GM23338 (cell line): ENCODE measurements at regions not wholly inside any gene's neighbourhood (a gene's known extent, or its start where the extent isn't known, plus 50 kb on each side); places are given as distances from the start of the nearest gene placed in this dataset.

ENCODE experiments used
- ATAC-seq: fragments of 200-7000 bp; cut with Tn5 transposase; 3 replicates; pipeline ENCODE4 v1.9.1; 2020
- DNase-seq: peaks from one replicate; pipeline ENCODE4 v3.0.0-alpha.2; 2015; ENCODE audit warnings: low spot score
- H2AFZ ChIP-seq: fragments of 200-600 bp; sonication (generic); 2 replicates; pipeline ENCODE4 v1.8.0; 2016; ENCODE audit warnings: antibody characterized with exemption, mild to moderate bottlenecking, moderate library complexity
- H3F3A ChIP-seq: fragments of 200-600 bp; sonication (generic); replicated peaks from 2 replicates; pipeline ENCODE4 v1.8.0; 2017; ENCODE audit warnings: antibody characterized with exemption, mixed run types, low read depth
- H3K27ac ChIP-seq: fragments of 200-600 bp; sonication (generic); 2 replicates; pipeline ENCODE4 v1.6.1; 2016; ENCODE audit warnings: low read depth
- H3K27me3 ChIP-seq: fragments of 200-600 bp; sonication (generic); 2 replicates; pipeline ENCODE4 v1.8.0; 2016; ENCODE audit warnings: mild to moderate bottlenecking, mixed run types, moderate library complexity; ENCODE audit not compliant: insufficient read depth
- H3K36me3 ChIP-seq: fragments of 200-600 bp; sonication (generic); 2 replicates; pipeline ENCODE4 v1.8.0; 2016; ENCODE audit warnings: mild to moderate bottlenecking; ENCODE audit not compliant: insufficient read depth
- H3K4me1 ChIP-seq: fragments of 200-600 bp; sonication (generic); 2 replicates; pipeline ENCODE4 v1.8.0; 2016; ENCODE audit warnings: mild to moderate bottlenecking, moderate library complexity; ENCODE audit not compliant: insufficient read depth
- H3K4me2 ChIP-seq: fragments of 200-600 bp; sonication (generic); 2 replicates; pipeline ENCODE4 v1.7.1; 2017; ENCODE audit warnings: mixed run types
- H3K4me3 ChIP-seq: fragments of 200-600 bp; sonication (generic); 2 replicates; pipeline ENCODE4 v1.6.1; 2016; ENCODE audit warnings: mixed run types
- H3K79me2 ChIP-seq: fragments of 200-600 bp; sonication (generic); replicated peaks from 2 replicates; pipeline ENCODE4 v1.8.0; 2017; ENCODE audit warnings: mild to moderate bottlenecking; ENCODE audit not compliant: insufficient read depth
- H3K9me2 ChIP-seq: fragments of 200-600 bp; sonication (generic); 2 replicates; pipeline ENCODE4 v1.8.0; 2017; ENCODE audit not compliant: insufficient read depth
- H4K20me1 ChIP-seq: fragments of 200-600 bp; sonication (generic); replicated peaks from 2 replicates; pipeline ENCODE4 v1.8.0; 2017; ENCODE audit warnings: mild to moderate bottlenecking; ENCODE audit not compliant: insufficient read depth
- H3K27ac Mint-ChIP-seq: 2 replicates; pipeline ENCODE4 v1.8.0; 2020; ENCODE audit warnings: inconsistent platforms, mild to moderate bottlenecking, moderate library complexity, mixed read lengths
- H3K27me3 Mint-ChIP-seq: 3 replicates; pipeline ENCODE4 v1.8.0; 2022; ENCODE audit warnings: low read depth, mild to moderate bottlenecking, moderate library complexity, mixed read lengths, inconsistent platforms; ENCODE audit not compliant: insufficient read depth, poor library complexity
- H3K36me3 Mint-ChIP-seq: 3 replicates; pipeline ENCODE4 v1.8.0; 2021; ENCODE audit warnings: low read depth, mild to moderate bottlenecking, inconsistent platforms, moderate library complexity, mixed read lengths
- H3K4me1 Mint-ChIP-seq: 3 replicates; pipeline ENCODE4 v1.8.0; 2020; ENCODE audit warnings: mild to moderate bottlenecking, inconsistent platforms, mixed read lengths
- H3K4me3 Mint-ChIP-seq: 3 replicates; pipeline ENCODE4 v1.8.0; 2021; ENCODE audit warnings: moderate library complexity, mild to moderate bottlenecking, inconsistent platforms, mixed read lengths
- H3K9me3 Mint-ChIP-seq: 3 replicates; pipeline ENCODE4 v1.8.0; 2020; ENCODE audit warnings: moderate library complexity, mild to moderate bottlenecking, inconsistent platforms, mixed read lengths
- CREB1 ChIP-seq: fragments of 250-450 bp; sonication (Bioruptor Pico); IDR thresholded peaks from 2 replicates; pipeline ENCODE4 v1.5.0; 2020; ENCODE audit warnings: low read depth, mild to moderate bottlenecking, moderate library complexity
- ETS1 ChIP-seq: IDR thresholded peaks from 2 replicates; pipeline ENCODE4 v1.6.1; 2016; ENCODE audit warnings: antibody characterized with exemption
- EZH2 ChIP-seq: fragments of 200-600 bp; sonication (generic); IDR thresholded peaks from one replicate; pipeline ENCODE4 v1.8.0; 2017; ENCODE audit warnings: antibody characterized with exemption, mild to moderate bottlenecking, low read depth; ENCODE audit not compliant: unreplicated experiment
- EZH2phosphoT487 ChIP-seq: fragments of 200-600 bp; sonication (generic); IDR thresholded peaks from one replicate; pipeline ENCODE4 v1.8.1; 2018; ENCODE audit warnings: antibody characterized with exemption; ENCODE audit not compliant: unreplicated experiment
- JUNB ChIP-seq: IDR thresholded peaks from one replicate; pipeline ENCODE4 v1.6.1; 2016; ENCODE audit warnings: antibody characterized with exemption; ENCODE audit not compliant: unreplicated experiment
- NANOG ChIP-seq: IDR thresholded peaks from 2 replicates; pipeline ENCODE4 v1.6.1; 2016; ENCODE audit warnings: antibody characterized with exemption, borderline replicate concordance
- POLR2AphosphoS5 ChIP-seq: IDR thresholded peaks from 2 replicates; pipeline ENCODE4 v1.6.1; 2016; ENCODE audit warnings: antibody characterized with exemption, low read depth
- REST ChIP-seq: IDR thresholded peaks from one replicate; pipeline ENCODE4 v1.6.1; 2018; ENCODE audit warnings: antibody characterized with exemption; ENCODE audit not compliant: unreplicated experiment
- STAT1 ChIP-seq: IDR thresholded peaks from one replicate; pipeline ENCODE4 v1.6.1; 2016; ENCODE audit warnings: antibody characterized with exemption; ENCODE audit not compliant: unreplicated experiment
- ZNF114 ChIP-seq: fragments of 250-450 bp; sonication (Bioruptor Pico); IDR thresholded peaks from 2 replicates; pipeline ENCODE4 v1.5.0; 2020; ENCODE audit warnings: mild to moderate bottlenecking, moderate library complexity
- ZNF331 ChIP-seq: fragments of 250-450 bp; sonication (Bioruptor Pico); IDR thresholded peaks from 2 replicates; pipeline ENCODE4 v1.5.0; 2020; ENCODE audit warnings: low read depth, mild to moderate bottlenecking, moderate library complexity

- no peak for TF ChIP-seq ETS1
- TF ChIP-seq STAT1 = no peak
- no peak for TF ChIP-seq EZH2phosphoT487
- no peak for TF ChIP-seq EZH2
- no peak for TF ChIP-seq JUNB
- TF ChIP-seq NANOG = no peak
- TF ChIP-seq ZNF331 (CRISPR knock-in tag) = no peak
- no peak for TF ChIP-seq ZNF114 (CRISPR knock-in tag)
- TF ChIP-seq POLR2AphosphoS5 = no peak
- no peak for TF ChIP-seq REST
Observed at GRCh38 chr13:47289567-47289966, 392.7 kb upstream of the HTR2A start (continued).

DNA sequence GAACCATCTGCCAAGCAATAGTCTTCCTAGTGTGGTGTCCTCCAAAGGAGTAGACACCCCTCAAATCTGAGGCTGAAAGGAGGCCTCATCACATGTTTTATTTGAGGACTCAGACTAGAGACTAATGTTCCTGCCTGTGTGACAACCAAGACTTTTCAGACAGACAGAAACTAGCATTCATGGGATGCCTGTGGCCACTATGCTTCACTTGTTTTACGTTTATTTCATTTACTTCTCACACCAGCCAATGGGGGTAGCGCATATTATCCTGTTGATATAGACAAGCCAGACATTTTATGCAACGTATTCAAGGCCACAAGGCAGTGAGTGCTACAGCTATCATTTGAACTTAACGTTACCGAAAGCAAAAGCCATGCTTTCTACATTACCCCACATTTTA is 391.7 kb upstream of the HTR2A start:
- H3K27me3 ChIP-seq = no peaks in the 10 kb centered on the region
- H3K4me1 Mint-ChIP-seq = peaks cover 8% of the 10 kb centered on the region
- H3K4me2 ChIP-seq = no peak overlapping the region
- H3K9me3 Mint-ChIP-seq = no peaks in the 10 kb centered on the region
- ATAC-seq (no peak), DNase-seq (no peak)
- no peaks in the 10 kb centered on the region for H3K9me2 ChIP-seq
- no peak overlapping the region for H2AFZ ChIP-seq
- no peaks in the 10 kb centered on the region for H3K4me1 ChIP-seq
- H4K20me1 ChIP-seq = no peaks in the 10 kb centered on the region
- H3K27ac ChIP-seq = no peak overlapping the region
- no peaks in the 10 kb centered on the region for H3K79me2 ChIP-seq
- no peaks in the 10 kb centered on the region for H3K36me3 ChIP-seq
- no peaks in the 10 kb centered on the region for H3K36me3 Mint-ChIP-seq
- H3F3A ChIP-seq = no peaks in the 10 kb centered on the region
- H3K27ac Mint-ChIP-seq = no peak overlapping the region
- H3K4me3 ChIP-seq = no peak overlapping the region
- peaks cover 2% of the 10 kb centered on the region for H3K27me3 Mint-ChIP-seq
- H3K4me3 Mint-ChIP-seq = no peak overlapping the region
- TF ChIP-seq STAT1 (no peak), JUNB (no peak), POLR2AphosphoS5 (no peak), CREB1 (no peak), REST (no peak), ETS1 (no peak), ZNF331 (CRISPR knock-in tag) (no peak)
